Embryonic facial prominence (tissue), 1 donor: ENCODE measurements at regions not wholly inside any gene's neighbourhood (a gene's known extent, or its start where the extent isn't known, plus 50 kb on each side); places are given as distances from the start of the nearest gene placed in this dataset.

Source experiments
- DNase-seq: peaks from one replicate; pipeline ENCODE4 v3.0.0-alpha.2; 2016; ENCODE audit errors: extremely low spot score

DNA sequence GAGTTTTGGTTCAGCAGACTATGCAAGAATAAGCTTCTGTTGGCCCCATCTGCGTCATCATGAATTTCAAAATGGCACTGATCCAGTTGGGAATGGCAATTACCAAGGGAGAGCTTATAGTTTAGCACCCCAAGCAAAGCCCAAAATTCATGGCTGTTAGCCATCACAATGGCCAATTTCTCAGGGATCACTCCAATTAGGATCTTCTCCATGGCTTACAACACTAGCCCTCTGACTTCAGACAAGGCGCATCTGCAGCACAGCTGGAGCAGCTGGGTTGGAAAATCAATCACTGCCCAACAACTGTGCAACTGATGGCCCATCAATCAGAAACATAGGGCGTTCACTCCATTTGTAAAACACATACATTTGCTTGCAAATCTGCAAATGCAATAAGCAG lies 273.6 kb downstream of the SRBD1 start:
- no peak for DNase-seq

GRCh38 chr2:45334205-45334604 lies 276.9 kb downstream of the SRBD1 start:
- DNase-seq: no peak

- no peak for DNase-seq
Measured at GRCh38 chr2:45332567-45332966, 278.5 kb downstream of the SRBD1 start.

- no peak for DNase-seq
Measured at GRCh38 chr2:45332094-45332493, 279.0 kb downstream of the SRBD1 start.

DNA sequence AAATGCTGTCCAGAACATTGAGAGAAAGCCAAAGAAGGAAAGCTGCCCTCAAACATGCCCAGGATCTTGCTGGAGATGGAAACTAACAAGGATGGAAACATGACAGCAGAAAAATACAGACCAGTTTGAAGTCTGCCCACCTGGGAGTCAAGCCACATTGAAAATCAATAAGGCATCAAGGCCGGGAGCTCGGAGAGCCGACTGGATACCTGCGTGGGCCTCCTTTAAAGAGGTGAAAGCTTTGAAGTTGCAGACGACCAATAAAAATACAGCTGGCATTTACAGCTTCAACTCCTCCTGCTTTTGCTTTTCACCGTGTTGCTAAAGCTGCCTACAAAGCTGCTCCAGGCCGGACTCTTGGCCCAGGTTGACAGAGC lies 279.7 kb downstream of the SRBD1 start:
- DNase-seq: no peak

DNA sequence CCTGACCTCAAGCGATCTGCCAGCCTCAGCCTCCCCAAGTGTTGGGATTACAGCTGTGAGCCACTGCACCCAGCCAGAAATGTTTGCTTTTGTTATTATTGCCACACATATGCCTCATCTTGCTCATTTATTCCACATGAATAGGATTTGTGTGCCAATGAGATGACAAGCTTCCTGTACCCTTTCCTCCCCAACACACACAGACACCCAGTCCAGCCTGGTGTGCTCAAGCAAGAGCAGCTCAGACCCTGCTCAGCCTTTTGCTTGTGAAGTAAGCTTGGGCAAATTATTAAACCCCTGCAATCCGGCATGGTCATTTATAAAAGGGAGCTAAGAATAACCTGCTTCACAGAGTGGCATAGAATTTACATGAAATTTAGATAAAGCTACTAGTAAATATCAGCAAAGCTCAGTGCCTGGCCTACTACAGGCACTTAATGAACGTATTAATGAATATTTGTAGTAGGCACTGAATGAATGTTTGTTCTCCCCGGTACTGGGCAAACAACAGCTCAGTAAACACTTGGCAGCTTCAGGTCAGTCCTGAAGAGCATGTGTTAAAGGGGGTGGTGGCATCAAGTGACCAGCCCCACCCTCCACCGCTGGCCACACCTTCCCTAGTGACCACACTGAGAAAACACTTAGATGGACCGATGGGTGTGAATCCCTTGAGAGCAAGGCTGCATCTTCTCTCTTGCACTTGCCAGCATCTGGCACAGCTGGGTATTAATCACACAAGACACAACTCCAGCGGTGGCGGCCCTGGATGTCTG lies 280.2 kb downstream of the SRBD1 start:
- no peak for DNase-seq

DNA sequence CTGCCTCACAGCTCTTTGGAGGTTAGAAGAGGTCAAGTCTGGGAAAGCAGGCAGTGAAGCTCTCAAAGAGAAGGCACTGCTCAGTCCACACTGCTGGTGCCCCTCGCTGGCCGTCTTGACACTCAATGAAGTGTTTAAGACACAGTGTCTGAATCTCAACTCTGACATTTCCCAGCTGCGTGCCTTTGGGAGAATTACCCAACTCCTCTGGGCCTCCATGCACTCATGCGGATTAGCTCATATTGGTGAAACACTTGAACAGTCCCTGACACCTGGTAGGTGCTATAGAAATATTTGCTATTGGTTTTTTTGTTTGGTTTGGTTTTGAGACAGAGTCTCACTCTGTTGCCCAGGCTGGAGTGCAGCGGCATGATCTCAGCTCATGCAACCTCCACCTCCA lies 281.0 kb downstream of the SRBD1 start:
- DNase-seq: no peak

- no peak for DNase-seq
Measured at GRCh38 chr2:45329045-45329677, 281.9 kb downstream of the SRBD1 start.

DNA sequence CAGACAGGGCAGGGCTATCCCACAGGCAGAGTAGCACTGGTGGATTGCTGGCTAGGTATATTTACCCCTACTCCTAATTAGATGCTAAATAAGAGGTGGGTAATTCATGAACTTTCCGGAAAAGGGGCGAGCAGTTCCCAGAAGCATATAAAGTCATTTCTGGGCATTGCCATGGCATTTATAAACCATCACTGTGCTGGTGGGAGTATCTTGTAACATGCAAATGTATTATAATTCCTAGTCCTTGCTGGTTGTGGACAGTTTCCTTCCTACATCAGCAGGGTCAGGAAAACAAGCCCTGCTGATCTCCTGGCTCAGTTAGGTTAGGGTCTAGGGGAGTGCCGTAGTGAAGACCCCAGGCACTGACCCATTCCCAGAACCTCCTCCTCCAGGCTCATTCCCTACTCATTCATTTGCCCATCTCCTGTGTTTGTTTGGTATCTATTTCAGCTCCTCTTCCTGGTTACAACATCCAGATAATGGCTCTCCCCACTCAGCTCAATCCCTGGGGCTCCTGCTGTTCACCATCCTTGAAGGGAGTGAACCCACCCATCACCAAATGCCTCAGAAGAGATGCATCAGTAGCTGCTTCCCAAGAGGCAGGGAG lies 282.7 kb downstream of the SRBD1 start:
- no peak for DNase-seq

DNA sequence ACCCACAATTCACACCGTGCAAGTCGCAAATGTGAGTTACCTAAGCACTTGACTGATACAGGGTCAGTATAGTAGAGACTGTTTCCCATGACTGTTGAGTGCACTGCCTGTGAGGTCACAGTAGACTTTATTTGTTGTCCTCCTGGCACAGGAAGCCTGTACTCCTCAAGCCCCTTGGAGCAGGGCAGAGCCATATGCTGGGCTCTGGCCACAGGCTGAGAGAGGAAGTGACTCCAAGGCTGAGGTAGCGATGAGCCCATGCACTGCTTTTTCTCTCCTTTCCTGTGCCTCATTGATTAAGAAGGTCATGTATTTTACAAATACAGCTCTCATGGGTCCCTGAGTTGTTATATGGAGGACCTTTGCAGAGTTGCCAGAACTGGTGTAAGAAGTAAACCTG lies 287.7 kb downstream of the SRBD1 start:
- no peak for DNase-seq

DNA sequence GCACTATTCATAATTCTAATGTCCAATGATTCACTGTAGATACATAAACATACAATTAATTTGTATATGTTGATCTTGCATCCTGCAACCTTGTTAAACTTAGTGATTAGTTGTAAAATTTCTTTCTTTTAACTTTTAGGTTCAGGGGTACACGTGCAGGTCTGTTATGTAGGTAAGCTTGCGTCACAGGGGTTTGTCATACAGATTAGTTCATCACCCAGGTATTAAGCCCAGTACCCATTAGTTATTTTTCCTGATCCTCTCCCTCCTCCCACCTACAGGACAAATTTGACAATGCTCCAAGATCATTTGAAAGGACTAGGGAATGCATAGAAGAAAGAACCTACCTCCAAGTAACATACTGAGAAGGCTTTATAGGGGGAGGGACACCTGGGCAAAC lies 290.1 kb downstream of the SRBD1 start:
- DNase-seq: no peak

DNA sequence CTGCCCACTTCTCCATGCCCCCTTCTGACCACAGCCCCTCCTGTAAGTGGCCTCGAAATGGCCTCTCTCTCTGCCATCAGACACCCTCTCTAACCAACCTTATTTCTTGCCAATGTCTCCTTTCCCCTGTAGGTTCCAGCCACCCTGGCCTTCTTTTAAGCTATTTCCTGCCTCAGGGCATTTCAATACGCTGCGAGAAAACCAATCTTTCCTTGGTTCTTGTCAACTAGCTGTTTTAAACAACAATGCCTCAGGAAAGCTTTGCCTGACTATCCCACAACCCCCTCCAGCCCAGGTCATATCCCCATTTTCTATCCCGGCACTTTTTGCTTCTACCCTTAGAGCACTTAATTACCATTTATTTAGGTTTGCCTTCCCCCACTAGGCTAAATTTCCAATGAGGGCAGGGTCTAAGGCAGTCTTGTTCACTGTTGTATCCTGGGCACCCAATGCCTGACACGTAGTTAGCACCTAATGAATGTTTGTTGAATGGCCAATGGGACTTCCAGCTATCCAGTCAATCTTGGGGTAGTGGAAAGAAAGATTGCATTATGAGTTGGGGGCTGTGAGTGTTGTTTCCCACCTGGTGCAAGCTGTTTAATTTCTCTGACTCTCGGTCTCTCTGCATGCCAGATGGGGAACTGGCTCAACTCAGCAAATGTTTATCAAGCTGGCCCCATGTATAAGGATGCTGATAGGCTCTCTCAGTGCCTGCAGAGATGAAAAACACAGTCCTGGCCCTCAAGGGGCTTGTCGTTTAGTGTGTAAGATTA lies 291.2 kb downstream of the SRBD1 start:
- DNase-seq: no peak

DNA sequence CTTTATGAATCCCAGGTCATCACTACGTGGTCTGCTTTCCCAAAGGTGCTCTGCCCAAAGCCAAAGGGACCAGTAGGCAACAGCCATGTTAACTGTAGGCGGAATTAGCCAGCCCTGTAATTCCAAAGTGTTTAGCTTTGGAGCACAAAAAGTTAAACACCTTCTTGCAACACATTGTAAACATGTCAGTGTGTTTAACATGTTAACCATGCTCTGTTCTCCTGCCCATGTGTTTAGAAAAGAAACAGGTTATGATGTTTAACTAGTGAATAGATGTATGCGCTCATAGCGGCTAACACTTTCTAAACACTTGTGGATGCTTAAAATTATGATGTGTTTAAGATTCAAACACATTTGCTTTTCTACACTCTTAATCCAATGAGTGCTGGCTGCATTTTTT lies 292.4 kb downstream of the SRBD1 start:
- DNase-seq: no peak

- no peak for DNase-seq
Measured at GRCh38 chr2:45316576-45317338, 294.3 kb downstream of the SRBD1 start.

- no peak for DNase-seq
Measured at GRCh38 chr2:45315861-45316260, 295.2 kb downstream of the SRBD1 start.

DNA sequence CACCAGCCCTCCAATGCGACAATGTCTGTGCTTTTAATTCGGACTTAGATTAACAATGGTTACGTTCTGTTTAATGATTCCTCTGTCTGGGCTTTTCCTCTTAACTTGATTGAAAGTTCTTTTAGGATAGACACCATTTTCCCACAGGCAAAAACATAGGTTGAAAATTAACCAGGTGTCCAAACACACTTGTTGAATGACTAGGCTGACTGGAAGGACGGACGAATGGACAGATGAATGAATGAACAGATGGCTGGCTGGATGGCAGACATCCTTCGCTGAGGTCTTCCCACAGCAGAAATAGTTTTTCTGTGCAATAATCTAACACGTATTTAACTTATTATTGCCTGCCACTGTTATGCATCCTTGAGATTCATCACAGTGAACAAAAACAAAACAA lies 298.8 kb downstream of the SRBD1 start:
- no peak for DNase-seq

DNA sequence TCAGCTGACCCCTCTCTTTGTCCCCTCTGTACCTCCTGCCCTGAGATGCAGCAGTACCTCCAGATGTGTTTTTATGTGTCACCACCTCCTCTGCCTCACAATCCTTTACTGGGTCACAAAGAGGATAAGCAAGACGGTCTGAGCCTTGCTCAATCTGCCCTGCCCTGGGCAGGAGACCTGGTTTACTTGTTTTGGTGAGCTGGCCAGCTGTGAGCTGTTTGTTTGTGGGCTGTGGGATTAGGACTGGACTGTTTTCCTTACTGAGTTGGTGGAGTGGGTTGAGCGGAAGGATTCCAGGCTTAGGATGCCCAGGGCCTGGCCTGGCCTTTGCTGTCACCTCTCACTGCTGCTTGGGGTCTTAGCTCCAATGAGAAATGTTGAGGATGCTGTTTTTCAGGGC lies 299.5 kb downstream of the SRBD1 start:
- no peak for DNase-seq

GRCh38 chr2:45307147-45307546 lies 297.9 kb upstream of the SIX2 start:
- DNase-seq: no peak

DNA sequence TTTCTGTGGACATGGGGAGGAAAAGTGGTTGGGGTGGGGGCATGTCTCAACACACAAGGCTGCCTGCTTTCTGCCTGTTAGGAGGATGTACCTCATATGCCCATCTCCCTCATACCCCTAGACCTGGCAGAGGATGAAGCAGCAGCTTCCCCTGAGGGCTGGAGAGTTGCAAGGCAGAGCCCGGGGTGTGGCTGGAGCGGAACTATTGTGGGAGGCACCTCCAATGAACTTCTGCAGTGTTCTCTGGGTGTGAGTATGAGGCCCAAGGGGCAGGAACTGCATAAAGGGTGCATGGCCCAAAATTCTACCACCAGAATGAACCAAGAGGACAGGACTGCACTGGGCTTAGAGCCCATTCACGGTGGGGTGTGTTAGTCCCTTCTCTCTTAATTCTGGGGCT lies 296.3 kb upstream of the SIX2 start:
- no peak for DNase-seq

- DNase-seq: no peak
Measured at GRCh38 chr2:45303417-45304202, 294.4 kb upstream of the SIX2 start.
